ENCODE measurements at regions not wholly inside any gene's neighbourhood (a gene's known extent, or its start where the extent isn't known, plus 50 kb on each side); places are given as distances from the start of the nearest gene placed in this dataset.

DNA sequence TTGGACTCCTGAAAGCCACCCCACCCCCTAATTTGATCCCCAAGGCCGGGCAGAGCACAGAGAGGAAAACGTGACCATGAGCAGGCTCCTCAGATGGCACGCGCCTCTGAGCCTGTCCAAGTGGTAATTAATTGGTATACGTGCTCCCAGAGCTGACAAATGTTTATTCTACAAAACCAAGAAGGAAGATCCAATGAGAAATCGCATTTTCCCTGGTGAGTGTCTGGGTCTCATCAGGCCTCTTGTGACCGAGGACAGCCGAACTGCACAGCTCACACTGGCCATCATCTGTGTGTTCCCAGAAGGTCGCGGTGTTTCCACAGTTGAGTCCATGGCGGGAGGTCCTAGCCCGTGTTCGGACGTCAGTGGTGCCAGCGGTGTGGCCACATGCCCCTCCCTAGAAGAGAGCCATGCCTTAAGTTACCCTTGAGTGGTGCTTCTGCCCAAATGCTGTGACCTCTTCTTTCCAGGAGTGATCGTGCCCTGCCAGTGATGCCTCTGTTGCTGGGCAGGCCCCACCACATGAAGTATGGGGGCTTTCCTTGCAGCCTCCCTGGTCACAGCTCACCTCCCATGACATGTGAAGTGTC lies 317.5 kb upstream of the RTL1 start:
- TF ChIP-seq CTCF (IDR thresholded peaks at IDR 0.05; ENCODE audit: low read length) (no peak), EZH2 (optimal IDR thresholded peaks at IDR 0.05; ENCODE audit: low read depth, low read length) (no peak)

All from MM.1S (cell line).